Pancreas (tissue), 10 donors: ENCODE measurements at regions not wholly inside any gene's neighbourhood (a gene's known extent, or its start where the extent isn't known, plus 50 kb on each side); places are given as distances from the start of the nearest gene placed in this dataset.

Experiments
- ATAC-seq, 4 donors: fragments of 200-7000 bp; cut with Tn5 transposase; one replicate each; pipeline versions ENCODE4 v1.8.0 to v1.9.1; 2020; ENCODE audit warnings: mild to moderate bottlenecking in 4 of 4, moderate library complexity in 4 of 4
- DNase-seq, 6 donors: peaks; one replicate each; pipeline ENCODE4 v3.0.0-alpha.2; 2020
- FAIRE-seq: peaks from 2 replicates; lab custom pipeline; 2012; peaks lifted over from hg19 to GRCh38; lab: Jason Lieb, UNC
- H3K27ac ChIP-seq, 4 donors: fragments of 200-600 bp; sonication (generic); 1 replicate in 3 of 4; 2 replicates in 1 of 4; pipeline versions ENCODE4 v1.5.0 to v1.8.0; 2020
- H3K27me3 ChIP-seq, 4 donors: fragments of 200-600 bp; one replicate each; pipeline ENCODE4 v1.8.0; 2021
- H3K36me3 ChIP-seq, 3 donors: fragments of 200-600 bp; sonication (generic) in 1 of 3; one replicate each; pipeline versions ENCODE4 v1.5.0 to v1.8.0; 2020 to 2021
- H3K4me1 ChIP-seq, 3 donors: fragments of 200-600 bp; one replicate each; pipeline ENCODE4 v1.8.0; 2021
- H3K4me3 ChIP-seq, 4 donors: fragments of 200-600 bp; sonication (generic) in 2 of 4; one replicate each; pipeline versions ENCODE4 v1.5.0 to v1.8.0; 2020 to 2021
- H3K9me3 ChIP-seq, 4 donors: fragments of 200-600 bp; one replicate each; pipeline ENCODE4 v1.8.0; 2021
- CTCF ChIP-seq, 4 donors: fragments of 200-600 bp; sonication (generic) in 3 of 4; IDR thresholded peaks; one replicate each; pipeline versions ENCODE4 v1.5.0 to v1.8.0; 2021; ENCODE audit warnings: antibody characterized with exemption in 4 of 4
- WGBS, 2 donors: extraction: QIAGEN DNeasy Blood & Tissue Kit; methylation state at CpG; one replicate each; pipeline ENCODE4 v1.1.7; 2013; 5-methylcytosine and 5-hydroxymethylcytosine counted together
- intact Hi-C, 3 donors: fragments of 100-400 bp; cut with DNase I; formaldehyde crosslinking; loops; one replicate each; pipeline versions ENCODE4 v1.11.1 to v1.14.2; 2022
- donor health status: healthy with polysubstance abuse.
- donor health status: DM: no; HTN: no; CAD: no; lungs with moderate emphysema.
- donor health status: DM: no; HTN: no; CAD: no.
- donor health status: control.
- donor health status: control.
- donor health status: Bipolar disorder and iron deficiency.
- donor health status: DM: yes; HTN: yes; CAD: no.
- donor health status: DM: no; HTN: no; CAD: no.
- donor health status: DM: no; HTN: no; CAD: no.
- donor health status: DM: yes; HTN: yes; CAD: no.

DNA sequence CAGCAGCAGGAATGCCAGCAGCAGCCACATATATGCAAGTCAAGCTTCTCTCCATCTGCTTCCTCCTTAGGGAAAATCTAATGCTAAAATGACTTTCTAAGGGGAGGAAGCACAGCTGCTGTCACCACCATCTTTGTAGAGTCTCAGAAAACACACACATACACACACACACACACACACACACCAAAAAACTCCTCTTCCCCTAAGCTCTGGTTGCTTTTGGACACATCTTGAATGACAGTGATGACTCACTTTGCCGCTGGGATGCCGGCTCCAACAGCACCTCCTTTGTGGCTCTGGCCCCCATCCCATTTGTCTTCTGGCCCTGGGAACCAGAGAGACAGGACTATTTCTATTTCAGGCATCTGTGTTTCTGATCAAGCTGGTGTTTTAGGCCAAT is 124.8 kb upstream of the GOLIM4 start:
- FAIRE-seq, result no peak
- 64 to 75% methylated on average over 2 of the region's 2 CpGs for WGBS, 2 donors
- intact Hi-C loops, result loop anchor here in 1 of 3 donors (10.0 kb wide), 1 partner anchor 624 kb away; no protein-coding TSS in a partner anchor

GRCh38 chr3:168219530-168219929 is 123.8 kb upstream of the GOLIM4 start:
- DNase-seq, result no peak
- FAIRE-seq, result no peak
- intact Hi-C loops, result loop anchor here in 1 of 3 donors (10.0 kb wide), 1 partner anchor 405 kb away; no protein-coding TSS in a partner anchor
- Histone ChIP-seq H3K9me3 (no peaks in the 10 kb centered on the region), H3K27ac (no peak overlapping the region), H3K4me1 (no peaks in the 10 kb centered on the region), H3K36me3 (no peaks in the 10 kb centered on the region), H3K27me3 (no peaks in the 10 kb centered on the region), H3K4me3 (no peak overlapping the region)
- WGBS, 2 donors, result 88 to 96% methylated on average over 2 of the region's 2 CpGs
- ATAC-seq, result no peak
- no peak for TF ChIP-seq CTCF (IDR thresholded peaks at IDR 0.05)

More for the DNA sequence above, 124.8 kb upstream of the GOLIM4 start:
- Histone ChIP-seq H3K27ac (no peak overlapping the region), H3K4me1 (no peaks in the 10 kb centered on the region), H3K9me3 (no peaks in the 10 kb centered on the region), H3K4me3 (no peak overlapping the region), H3K36me3 (no peaks in the 10 kb centered on the region), H3K27me3 (no peaks in the 10 kb centered on the region)
- no peak for ATAC-seq
- no peak for TF ChIP-seq CTCF (IDR thresholded peaks at IDR 0.05)
- DNase-seq, result no peak

DNA sequence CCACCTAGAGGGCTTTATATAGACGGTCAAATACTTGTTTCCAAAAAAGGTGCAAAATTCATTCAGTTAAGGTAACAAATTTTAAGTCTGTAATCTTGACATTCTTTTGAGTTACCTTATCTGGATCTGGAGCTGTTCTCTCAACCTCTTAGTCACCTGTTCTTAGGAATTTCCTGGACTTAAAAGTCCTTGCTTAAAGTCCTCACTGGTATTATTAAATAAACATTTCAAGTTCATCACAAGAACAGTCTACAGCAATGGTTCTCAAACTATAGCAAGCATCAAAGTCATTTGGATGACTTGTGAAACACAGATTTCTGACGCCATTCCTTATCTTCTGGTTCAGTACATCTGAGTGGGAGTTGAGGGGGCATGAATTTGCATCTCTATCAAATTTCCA is 122.9 kb upstream of the GOLIM4 start:
- no peaks in the 10 kb centered on the region for H3K9me3 ChIP-seq
- FAIRE-seq (no peak), ATAC-seq (no peak), DNase-seq (no peak)
- H3K4me3 ChIP-seq, result no peak overlapping the region
- no peaks in the 10 kb centered on the region for H3K36me3 ChIP-seq
- H3K27me3 ChIP-seq, result no peaks in the 10 kb centered on the region
- H3K4me1 ChIP-seq, result no peaks in the 10 kb centered on the region
- 39 to 62% methylated on average over 2 of the region's 2 CpGs for WGBS, 2 donors
- no peak overlapping the region for H3K27ac ChIP-seq
- intact Hi-C loops, result loop anchor here in 1 of 3 donors (10.0 kb wide), 1 partner anchor 406 kb away; no protein-coding TSS in a partner anchor
- TF ChIP-seq CTCF (IDR thresholded peaks at IDR 0.05), result no peak

DNA sequence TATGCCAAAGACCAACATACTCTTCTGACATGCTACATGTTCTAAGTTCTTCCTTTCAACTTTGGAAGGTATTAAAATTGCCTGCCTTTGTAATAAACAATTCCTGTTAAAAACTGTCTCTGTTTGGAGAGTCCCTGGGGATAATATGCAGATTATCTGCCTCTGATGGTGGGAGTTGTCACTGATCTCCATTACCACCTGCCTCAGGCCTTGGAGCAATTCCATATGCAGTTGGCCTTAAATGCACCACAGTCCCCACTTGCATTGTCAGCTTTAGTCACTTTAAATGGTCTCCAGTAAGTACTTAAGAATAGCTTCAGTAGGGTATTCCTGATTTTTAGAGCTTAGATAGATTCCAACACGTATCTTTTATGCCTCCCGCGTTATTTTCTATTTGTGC is 121.1 kb upstream of the GOLIM4 start:
- FAIRE-seq (no peak), DNase-seq (no peak), ATAC-seq (no peak)
- Histone ChIP-seq H3K36me3 (no peaks in the 10 kb centered on the region), H3K27me3 (no peaks in the 10 kb centered on the region), H3K4me3 (no peak overlapping the region), H3K9me3 (no peaks in the 10 kb centered on the region), H3K27ac (no peak overlapping the region), H3K4me1 (no peaks in the 10 kb centered on the region)
- no peak for TF ChIP-seq CTCF (IDR thresholded peaks at IDR 0.05)
- intact Hi-C loops, result loop anchor here in 1 of 3 donors (10.0 kb wide), 1 partner anchor 408 kb away; no protein-coding TSS in a partner anchor
- WGBS, 2 donors, result 91 to 93% methylated on average over 3 of the region's 3 CpGs

- Histone ChIP-seq H3K27ac (no peak overlapping the region), H3K36me3 (no peaks in the 10 kb centered on the region), H3K27me3 (no peaks in the 10 kb centered on the region), H3K4me3 (no peak overlapping the region), H3K4me1 (no peaks in the 10 kb centered on the region), H3K9me3 (no peaks in the 10 kb centered on the region)
- ATAC-seq, result no peak
- 68 to 75% methylated on average over 4 of the region's 4 CpGs for WGBS, 2 donors
- FAIRE-seq, result no peak
- no peak for DNase-seq
- no peak for TF ChIP-seq CTCF (IDR thresholded peaks at IDR 0.05)
- intact Hi-C loops, result loop anchor here in 1 of 3 donors (5.0 to 10.0 kb wide), 2 partner anchors 411 to 633 kb away; no protein-coding TSS in a partner anchor
Observed at GRCh38 chr3:168213920-168214319, 118.2 kb upstream of the GOLIM4 start.
